Keratinocyte (primary cell): ENCODE measurements at regions not wholly inside any gene's neighbourhood (a gene's known extent, or its start where the extent isn't known, plus 50 kb on each side); places are given as distances from the start of the nearest gene placed in this dataset.

Experiments
- DNase-seq: peaks from one replicate; pipeline ENCODE4 v3.0.0-alpha.2; 2011; ENCODE audit warnings: low read depth, missing footprints, low spot score
- FAIRE-seq: peaks from 2 replicates; lab custom pipeline; 2011; peaks lifted over from hg19 to GRCh38; lab: Jason Lieb, UNC
- H2AFZ ChIP-seq: 2 replicates; pipeline ENCODE4 v1.6.0; 2012; ENCODE audit warnings: low read length, control low read depth, inconsistent platforms; ENCODE audit not compliant: control insufficient read depth
- H3K27ac ChIP-seq: 2 replicates; pipeline ENCODE4 v1.5.1; 2011; ENCODE audit warnings: low read length; ENCODE audit not compliant: control insufficient read depth, insufficient read depth
- H3K27me3 ChIP-seq: 3 replicates; pipeline ENCODE4 v1.6.0; 2011; ENCODE audit warnings: low read length; ENCODE audit not compliant: control insufficient read depth, insufficient read depth; ENCODE audit errors: extremely low read depth
- H3K36me3 ChIP-seq, 2 experiments: 2 replicates in 1 of 2; 3 replicates in 1 of 2; pipeline ENCODE4 v1.5.1; 2011; ENCODE audit warnings: low read length in 2 of 2, mild to moderate bottlenecking in 1 of 2; ENCODE audit not compliant: control insufficient read depth in 2 of 2, insufficient read depth in 2 of 2; ENCODE audit errors: extremely low read depth in 1 of 2
- H3K4me1 ChIP-seq: 3 replicates; pipeline ENCODE4 v1.5.1; 2011; ENCODE audit warnings: low read length; ENCODE audit not compliant: control insufficient read depth, insufficient read depth; ENCODE audit errors: extremely low read depth
- H3K4me2 ChIP-seq: 3 replicates; pipeline ENCODE4 v1.6.0; 2011; ENCODE audit warnings: low read depth, low read length; ENCODE audit not compliant: control insufficient read depth, insufficient read depth; ENCODE audit errors: extremely low read depth
- H3K4me3 ChIP-seq, 3 experiments: fragments of 200-600 bp in 1 of 3; sonication (generic) in 1 of 3; 2 replicates in 2 of 3; 3 replicates in 1 of 3; pipeline ENCODE4 v1.5.1; 2011 to 2016; ENCODE audit warnings: low read length in 3 of 3, mild to moderate bottlenecking in 3 of 3, control low read depth in 2 of 3, inconsistent platforms in 1 of 3, low read depth in 1 of 3, mixed read lengths in 1 of 3, mixed run types in 1 of 3, moderate library complexity in 1 of 3; ENCODE audit not compliant: control insufficient read depth in 2 of 3, insufficient read depth in 2 of 3; ENCODE audit errors: extremely low read depth in 1 of 3
- H3K79me2 ChIP-seq: 2 replicates; pipeline ENCODE4 v1.6.0; 2012; ENCODE audit warnings: low read length; ENCODE audit not compliant: control insufficient read depth, insufficient read depth
- H3K9ac ChIP-seq: 3 replicates; pipeline ENCODE4 v1.6.0; 2011; ENCODE audit warnings: low read length; ENCODE audit not compliant: control insufficient read depth, insufficient read depth; ENCODE audit errors: extremely low read depth
- H3K9me1 ChIP-seq: 3 replicates; pipeline ENCODE4 v1.6.0; 2011; ENCODE audit warnings: low read length; ENCODE audit not compliant: control insufficient read depth, insufficient read depth; ENCODE audit errors: extremely low read depth
- H3K9me3 ChIP-seq: 2 replicates; pipeline ENCODE4 v1.5.1; 2012; ENCODE audit warnings: low read depth, low read length; ENCODE audit not compliant: control insufficient read depth
- H4K20me1 ChIP-seq: 3 replicates; pipeline ENCODE4 v1.6.0; 2011; ENCODE audit warnings: low read length; ENCODE audit not compliant: control insufficient read depth, insufficient read depth; ENCODE audit errors: extremely low read depth
- CTCF ChIP-seq, 3 experiments: IDR thresholded peaks in 1 of 3; conservative IDR thresholded peaks in 1 of 3; optimal IDR thresholded peaks in 1 of 3; 2 replicates in 2 of 3; 3 replicates in 1 of 3; pipeline versions ENCODE3 to v1.5.1; 2011; ENCODE audit warnings: low read length in 3 of 3, mild to moderate bottlenecking in 3 of 3, moderate library complexity in 2 of 3, control low read depth in 1 of 3, inconsistent platforms in 1 of 3; ENCODE audit not compliant: insufficient read depth in 2 of 3; ENCODE audit errors: extremely low read depth in 1 of 3
- EZH2 ChIP-seq: IDR thresholded peaks from one replicate; pipeline ENCODE4 v1.6.1; 2012; ENCODE audit warnings: inconsistent platforms, mild to moderate bottlenecking, low read length, moderate library complexity
- dilution Hi-C: fragments of 300-500 bp; cut with MboI; formaldehyde crosslinking; loops from one replicate; pipeline ENCODE4 v1.7.0; 2020; ENCODE audit warnings: low sequenced_read_pairs; ENCODE audit not compliant: extremely low pct_ligation_motif_present

DNA sequence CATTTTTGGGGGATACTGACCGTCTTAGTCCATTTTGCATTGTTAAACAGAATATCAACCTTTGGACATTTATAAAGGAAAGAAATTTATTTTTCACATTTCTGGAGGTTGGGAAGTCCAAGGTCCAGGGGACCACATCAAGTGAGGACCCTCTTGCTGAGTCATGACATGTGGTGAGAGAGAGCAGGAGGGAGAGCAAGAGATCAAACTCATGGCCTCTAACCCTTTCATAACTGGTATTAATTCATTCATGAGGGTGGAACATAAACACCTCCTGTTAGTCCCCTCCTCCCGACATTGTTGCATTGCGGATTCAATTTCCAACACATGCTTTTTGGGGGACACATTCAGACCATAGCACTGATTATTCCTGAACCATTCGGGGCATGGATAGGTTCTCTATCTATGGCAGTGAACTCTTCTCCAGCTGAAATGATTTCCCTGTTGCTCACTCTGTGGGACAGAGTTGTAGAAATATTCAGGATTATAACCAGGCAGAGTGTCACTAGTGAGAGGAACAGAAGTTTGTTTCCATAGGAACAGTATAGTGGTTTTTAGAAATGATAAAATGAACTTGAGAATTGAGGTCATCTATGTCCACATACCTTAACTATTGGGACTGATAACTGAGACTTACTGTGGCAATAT lies 88.2 kb upstream of the OR9Q1 start:
- Histone ChIP-seq H3K79me2 (no peaks in the 10 kb centered on the region), H3K27ac (no peak overlapping the region), H4K20me1 (no peaks in the 10 kb centered on the region), H3K27me3 (no peaks in the 10 kb centered on the region), H3K9ac (no peak overlapping the region), H3K36me3 (no peaks in the 10 kb centered on the region), H2AFZ (no peak overlapping the region), H3K4me1 (peaks cover 8% of the 10 kb centered on the region), H3K4me3 (no peak overlapping the region), H3K4me2 (no peak overlapping the region), H3K9me1 (no peaks in the 10 kb centered on the region), H3K9me3 (no peaks in the 10 kb centered on the region)
- dilution Hi-C loops, result no loop called here
- no peak for FAIRE-seq
- TF ChIP-seq CTCF (optimal IDR thresholded peaks at IDR 0.05 in 1 of 3, IDR thresholded peaks at IDR 0.05 in 1 of 3, conservative IDR thresholded peaks at IDR 0.05 in 1 of 3; ENCODE audit: extremely low read depth in 1 of 3, insufficient read depth in 2 of 3, low read length in 3 of 3), result no peak
- no peak for TF ChIP-seq EZH2
- DNase-seq, result no peak

- FAIRE-seq (no peak), DNase-seq (no peak)
- H3K36me3 ChIP-seq, result no peaks in the 10 kb centered on the region
Measured at GRCh38 chr11:57936050-57936418, 87.6 kb upstream of the OR9Q1 start.

More at GRCh38 chr11:57936050-57936418, 87.6 kb upstream of the OR9Q1 start:
- H3K4me3 ChIP-seq, result no peak overlapping the region
- no peaks in the 10 kb centered on the region for H3K9me3 ChIP-seq
- H3K27ac ChIP-seq, result no peak overlapping the region
- H3K9ac ChIP-seq, result no peak overlapping the region
- no peak for TF ChIP-seq CTCF (optimal IDR thresholded peaks at IDR 0.05 in 1 of 3, IDR thresholded peaks at IDR 0.05 in 1 of 3, conservative IDR thresholded peaks at IDR 0.05 in 1 of 3; ENCODE audit: extremely low read depth in 1 of 3, insufficient read depth in 2 of 3, low read length in 3 of 3)
- TF ChIP-seq EZH2, result no peak
- H4K20me1 ChIP-seq, result no peaks in the 10 kb centered on the region
- H3K79me2 ChIP-seq, result no peaks in the 10 kb centered on the region
- dilution Hi-C loops, result no loop called here
- H3K27me3 ChIP-seq, result no peaks in the 10 kb centered on the region
- peaks cover 13% of the 10 kb centered on the region for H3K4me1 ChIP-seq
- no peak overlapping the region for H2AFZ ChIP-seq
- H3K4me2 ChIP-seq, result no peak overlapping the region
- H3K9me1 ChIP-seq, result no peaks in the 10 kb centered on the region
